Non-pigmented ciliary epithelial cell (primary cell): ENCODE measurements at regions not wholly inside any gene's neighbourhood (a gene's known extent, or its start where the extent isn't known, plus 50 kb on each side); places are given as distances from the start of the nearest gene placed in this dataset.
"Not testable (repeated sequence)": the region's sequence is repeated elsewhere in the genome, so short reads cannot be mapped to it uniquely, and the experiment has no call there.

Experiments
- DNase-seq: peaks from one replicate; pipeline ENCODE4 v3.0.0-alpha.2; 2010; ENCODE audit warnings: low read depth

- DNase-seq = no peak
These were observed 863.5 kb upstream of the CDH8 start for GRCh38 chr16:62899737-62900136.

GRCh38 chr16:62889097-62889496 is 852.9 kb upstream of the CDH8 start:
- no peak for DNase-seq

GRCh38 chr16:62883509-62883908 is 847.3 kb upstream of the CDH8 start:
- no peak for DNase-seq

GRCh38 chr16:62882552-62883221 is 846.4 kb upstream of the CDH8 start:
- no peak for DNase-seq

GRCh38 chr16:62876133-62876532 is 839.9 kb upstream of the CDH8 start:
- DNase-seq = no peak

- DNase-seq = no peak
These were observed 836.1 kb upstream of the CDH8 start for GRCh38 chr16:62872339-62872738.

- DNase-seq = no peak
These were observed 834.3 kb upstream of the CDH8 start for GRCh38 chr16:62870554-62870953.

GRCh38 chr16:62869837-62870236 is 833.6 kb upstream of the CDH8 start:
- DNase-seq = no peak

GRCh38 chr16:62863139-62863538 is 826.9 kb upstream of the CDH8 start:
- no peak for DNase-seq

GRCh38 chr16:62853887-62854286 is 817.6 kb upstream of the CDH8 start:
- DNase-seq = no peak

GRCh38 chr16:62846399-62847057 is 810.3 kb upstream of the CDH8 start:
- DNase-seq = no peak

- no peak for DNase-seq
These were observed 796.0 kb upstream of the CDH8 start for GRCh38 chr16:62832214-62832613.

GRCh38 chr16:62831235-62831850 is 795.1 kb upstream of the CDH8 start:
- no peak for DNase-seq

- no peak for DNase-seq
These were observed 793.4 kb upstream of the CDH8 start for GRCh38 chr16:62829607-62830006.

GRCh38 chr16:62829084-62829483 is 792.8 kb upstream of the CDH8 start:
- no peak for DNase-seq

GRCh38 chr16:62821824-62822223 is 785.6 kb upstream of the CDH8 start:
- no peak for DNase-seq

GRCh38 chr16:62816971-62817519 is 780.8 kb upstream of the CDH8 start:
- no peak for DNase-seq

GRCh38 chr16:62814891-62815290 is 778.7 kb upstream of the CDH8 start:
- DNase-seq = no peak

- DNase-seq = no peak
These were observed 769.1 kb upstream of the CDH8 start for GRCh38 chr16:62805221-62805857.

- DNase-seq = no peak
These were observed 758.5 kb upstream of the CDH8 start for GRCh38 chr16:62794724-62795123.

GRCh38 chr16:62780081-62780480 is 743.8 kb upstream of the CDH8 start:
- not testable (repeated sequence) for DNase-seq

GRCh38 chr16:62764572-62764971 is 728.3 kb upstream of the CDH8 start:
- no peak for DNase-seq

GRCh38 chr16:62760398-62760797 is 724.2 kb upstream of the CDH8 start:
- no peak for DNase-seq
